ENCODE measurements at regions not wholly inside any gene's neighbourhood (a gene's known extent, or its start where the extent isn't known, plus 50 kb on each side); places are given as distances from the start of the nearest gene placed in this dataset.

- WGBS, 2 experiments (ENCODE audit: insufficient coverage in 2 of 2) = 88 to 92% methylated on average over 3 of the region's 3 CpGs
- Histone ChIP-seq H3K9me3 (ENCODE audit: control insufficient read depth, low read length) (no peaks in the 10 kb centered on the region), H3K36me3 (ENCODE audit: control insufficient read depth, insufficient read depth, low read length) (no peaks in the 10 kb centered on the region), H3K4me3 (ENCODE audit: extremely low read depth, insufficient read depth, low read length, poor library complexity, severe bottlenecking) (no peak overlapping the region), H3K4me1 (ENCODE audit: control insufficient read depth, insufficient read depth, low read length, poor library complexity, severe bottlenecking) (no peaks in the 10 kb centered on the region), H3K27ac (ENCODE audit: low read depth, low read length, severe bottlenecking) (no peak overlapping the region)
Measured at GRCh38 chr6:159353193-159353592, 184.0 kb downstream of the FNDC1 start.

DNA sequence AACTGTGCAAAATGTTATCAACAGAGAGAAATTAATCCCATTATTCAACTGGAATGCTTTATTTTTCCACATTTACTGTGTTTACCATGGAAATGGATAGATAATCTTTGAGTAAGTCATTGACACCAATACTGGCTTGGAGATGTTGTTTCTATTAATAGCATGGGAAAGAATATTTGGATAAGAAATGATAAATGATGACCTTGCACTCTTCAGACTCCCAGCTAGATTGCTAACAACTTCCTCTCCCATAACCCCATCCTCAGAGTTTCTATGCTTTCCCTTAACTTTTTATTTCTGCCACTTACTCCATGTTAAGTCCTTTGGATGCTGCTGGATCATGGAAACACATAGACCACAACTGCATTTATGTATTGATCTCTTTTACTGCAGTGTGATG, 182.5 kb downstream of the FNDC1 start:
- Histone ChIP-seq H3K36me3 (ENCODE audit: control insufficient read depth, insufficient read depth, low read length) (no peaks in the 10 kb centered on the region), H3K4me3 (ENCODE audit: extremely low read depth, insufficient read depth, low read length, poor library complexity, severe bottlenecking) (no peak overlapping the region), H3K9me3 (ENCODE audit: control insufficient read depth, low read length) (no peaks in the 10 kb centered on the region), H3K27ac (ENCODE audit: low read depth, low read length, severe bottlenecking) (no peak overlapping the region), H3K4me1 (ENCODE audit: control insufficient read depth, insufficient read depth, low read length, poor library complexity, severe bottlenecking) (no peaks in the 10 kb centered on the region)

GRCh38 chr6:159349915-159350314, 180.7 kb downstream of the FNDC1 start:
- Histone ChIP-seq H3K9me3 (ENCODE audit: control insufficient read depth, low read length) (no peaks in the 10 kb centered on the region), H3K4me1 (ENCODE audit: control insufficient read depth, insufficient read depth, low read length, poor library complexity, severe bottlenecking) (no peaks in the 10 kb centered on the region), H3K36me3 (ENCODE audit: control insufficient read depth, insufficient read depth, low read length) (no peaks in the 10 kb centered on the region), H3K4me3 (ENCODE audit: extremely low read depth, insufficient read depth, low read length, poor library complexity, severe bottlenecking) (no peak overlapping the region), H3K27ac (ENCODE audit: low read depth, low read length, severe bottlenecking) (no peak overlapping the region)
- 80 to 83% methylated on average over 1 to 2 of the region's 4 CpGs for WGBS, 2 experiments (ENCODE audit: insufficient coverage in 2 of 2)

DNA sequence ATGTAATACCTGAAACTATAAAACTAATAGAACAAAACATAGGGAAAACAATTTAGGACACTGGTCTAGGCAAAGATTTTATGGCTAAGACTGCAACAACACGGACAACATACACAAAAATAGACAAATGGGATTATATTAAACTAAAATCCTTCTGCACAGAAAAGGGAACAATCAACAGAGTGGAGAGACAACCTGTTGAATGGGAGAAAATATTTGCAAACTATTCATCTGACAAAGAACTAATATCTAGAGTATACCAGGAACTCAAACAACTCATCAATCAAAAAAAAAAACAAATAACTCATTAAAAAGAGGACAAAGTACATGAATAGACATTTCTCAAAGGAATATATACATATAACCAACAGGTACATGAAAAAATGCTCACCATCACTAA, 174.5 kb downstream of the FNDC1 start:
- Histone ChIP-seq H3K4me1 (ENCODE audit: control insufficient read depth, insufficient read depth, low read length, poor library complexity, severe bottlenecking) (no peaks in the 10 kb centered on the region), H3K27ac (ENCODE audit: low read depth, low read length, severe bottlenecking) (no peak overlapping the region), H3K36me3 (ENCODE audit: control insufficient read depth, insufficient read depth, low read length) (no peaks in the 10 kb centered on the region), H3K9me3 (ENCODE audit: control insufficient read depth, low read length) (no peaks in the 10 kb centered on the region), H3K4me3 (ENCODE audit: extremely low read depth, insufficient read depth, low read length, poor library complexity, severe bottlenecking) (no peak overlapping the region)
- WGBS, 2 experiments (ENCODE audit: insufficient coverage in 2 of 2) = no CpG with 5 or more reads among the region's 1 CpG

GRCh38 chr6:159342146-159342545, 172.9 kb downstream of the FNDC1 start:
- Histone ChIP-seq H3K27ac (ENCODE audit: low read depth, low read length, severe bottlenecking) (no peak overlapping the region), H3K4me1 (ENCODE audit: control insufficient read depth, insufficient read depth, low read length, poor library complexity, severe bottlenecking) (no peaks in the 10 kb centered on the region), H3K36me3 (ENCODE audit: control insufficient read depth, insufficient read depth, low read length) (no peaks in the 10 kb centered on the region), H3K9me3 (ENCODE audit: control insufficient read depth, low read length) (no peaks in the 10 kb centered on the region), H3K4me3 (ENCODE audit: extremely low read depth, insufficient read depth, low read length, poor library complexity, severe bottlenecking) (no peak overlapping the region)
- 49% methylated on average over 2 of the region's 2 CpGs; no CpG with 5 or more reads in 1 of the 2 experiments for WGBS, 2 experiments (ENCODE audit: insufficient coverage in 2 of 2)

GRCh38 chr6:159334068-159334467, 164.9 kb downstream of the FNDC1 start:
- no peak overlapping the region for H3K4me3 ChIP-seq (ENCODE audit: extremely low read depth, insufficient read depth, low read length, poor library complexity, severe bottlenecking)
- H3K27ac ChIP-seq (ENCODE audit: low read depth, low read length, severe bottlenecking) = no peak overlapping the region
- no peaks in the 10 kb centered on the region for H3K9me3 ChIP-seq (ENCODE audit: control insufficient read depth, low read length)
- WGBS, 2 experiments (ENCODE audit: insufficient coverage in 2 of 2) = 67% methylated on average over 1 of the region's 1 CpG; no CpG with 5 or more reads in 1 of the 2 experiments
- no peaks in the 10 kb centered on the region for H3K36me3 ChIP-seq (ENCODE audit: control insufficient read depth, insufficient read depth, low read length)
- H3K4me1 ChIP-seq (ENCODE audit: control insufficient read depth, insufficient read depth, low read length, poor library complexity, severe bottlenecking) = no peaks in the 10 kb centered on the region

- Histone ChIP-seq H3K4me1 (ENCODE audit: control insufficient read depth, insufficient read depth, low read length, poor library complexity, severe bottlenecking) (no peaks in the 10 kb centered on the region), H3K4me3 (ENCODE audit: extremely low read depth, insufficient read depth, low read length, poor library complexity, severe bottlenecking) (no peak overlapping the region), H3K36me3 (ENCODE audit: control insufficient read depth, insufficient read depth, low read length) (no peaks in the 10 kb centered on the region), H3K27ac (ENCODE audit: low read depth, low read length, severe bottlenecking) (no peak overlapping the region), H3K9me3 (ENCODE audit: control insufficient read depth, low read length) (no peaks in the 10 kb centered on the region)
- WGBS, 2 experiments (ENCODE audit: insufficient coverage in 2 of 2) = no CpG with 5 or more reads among the region's 2 CpGs
Measured at GRCh38 chr6:159331451-159331850, 162.3 kb downstream of the FNDC1 start.

DNA sequence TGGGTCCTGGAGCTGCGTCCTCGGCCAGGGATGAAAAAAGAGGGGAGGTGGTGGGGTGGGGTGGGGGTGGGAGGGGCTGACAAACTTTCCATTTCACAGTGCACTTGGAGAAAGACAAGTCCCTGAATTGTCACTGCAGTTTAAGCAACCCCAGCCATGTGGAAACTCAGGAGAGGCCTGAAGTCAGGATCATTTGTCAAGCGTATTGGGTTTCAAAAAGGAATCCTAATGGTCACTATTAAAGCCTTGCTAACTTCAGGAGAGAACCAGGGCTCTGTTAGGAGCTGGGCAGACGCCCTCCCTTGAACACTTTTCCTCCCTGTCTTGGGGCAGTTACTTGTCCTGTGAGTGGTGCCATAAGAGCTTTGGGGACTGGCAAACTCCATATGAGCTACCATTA, 159.9 kb downstream of the FNDC1 start:
- Histone ChIP-seq H3K36me3 (ENCODE audit: control insufficient read depth, insufficient read depth, low read length) (no peaks in the 10 kb centered on the region), H3K27ac (ENCODE audit: low read depth, low read length, severe bottlenecking) (no peak overlapping the region), H3K4me3 (ENCODE audit: extremely low read depth, insufficient read depth, low read length, poor library complexity, severe bottlenecking) (no peak overlapping the region), H3K9me3 (ENCODE audit: control insufficient read depth, low read length) (no peaks in the 10 kb centered on the region), H3K4me1 (ENCODE audit: control insufficient read depth, insufficient read depth, low read length, poor library complexity, severe bottlenecking) (no peaks in the 10 kb centered on the region)
- WGBS, 2 experiments (ENCODE audit: insufficient coverage in 2 of 2) = 75 to 91% methylated on average over 1 of the region's 4 CpGs

- Histone ChIP-seq H3K4me3 (ENCODE audit: extremely low read depth, insufficient read depth, low read length, poor library complexity, severe bottlenecking) (no peak overlapping the region), H3K4me1 (ENCODE audit: control insufficient read depth, insufficient read depth, low read length, poor library complexity, severe bottlenecking) (no peaks in the 10 kb centered on the region), H3K9me3 (ENCODE audit: control insufficient read depth, low read length) (no peaks in the 10 kb centered on the region), H3K36me3 (ENCODE audit: control insufficient read depth, insufficient read depth, low read length) (no peaks in the 10 kb centered on the region), H3K27ac (ENCODE audit: low read depth, low read length, severe bottlenecking) (no peak overlapping the region)
- WGBS, 2 experiments (ENCODE audit: insufficient coverage in 2 of 2) = 40 to 88% methylated on average over 1 of the region's 3 CpGs
Measured at GRCh38 chr6:159328052-159328451, 158.9 kb downstream of the FNDC1 start.

GRCh38 chr6:159325476-159325875, 156.3 kb downstream of the FNDC1 start:
- no peaks in the 10 kb centered on the region for H3K36me3 ChIP-seq (ENCODE audit: control insufficient read depth, insufficient read depth, low read length)
- no peak overlapping the region for H3K27ac ChIP-seq (ENCODE audit: low read depth, low read length, severe bottlenecking)
- H3K4me3 ChIP-seq (ENCODE audit: extremely low read depth, insufficient read depth, low read length, poor library complexity, severe bottlenecking) = no peak overlapping the region
- 93 to 94% methylated on average over 9 of the region's 9 CpGs for WGBS, 2 experiments (ENCODE audit: insufficient coverage in 2 of 2)
- no peaks in the 10 kb centered on the region for H3K9me3 ChIP-seq (ENCODE audit: control insufficient read depth, low read length)
- H3K4me1 ChIP-seq (ENCODE audit: control insufficient read depth, insufficient read depth, low read length, poor library complexity, severe bottlenecking) = no peaks in the 10 kb centered on the region

DNA sequence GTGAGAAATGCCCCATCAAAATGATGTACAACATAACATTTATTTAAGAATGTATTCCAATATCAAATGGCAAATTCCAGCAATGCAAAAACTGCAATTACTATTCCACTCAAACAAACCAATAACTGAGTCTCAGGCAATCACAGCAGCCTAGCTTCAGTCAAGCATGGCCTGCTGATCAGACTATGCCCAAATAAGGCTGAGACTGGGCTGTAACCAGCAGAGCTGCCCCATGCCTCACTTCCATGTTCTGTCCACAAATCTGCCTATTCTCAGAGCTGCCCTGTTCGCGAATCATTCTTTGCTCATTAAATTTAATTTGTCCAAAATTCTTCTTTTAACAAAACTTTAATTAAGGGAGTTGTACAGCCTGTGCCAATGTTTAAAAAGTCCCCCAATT, 155.4 kb downstream of the FNDC1 start:
- Histone ChIP-seq H3K27ac (ENCODE audit: low read depth, low read length, severe bottlenecking) (no peak overlapping the region), H3K36me3 (ENCODE audit: control insufficient read depth, insufficient read depth, low read length) (no peaks in the 10 kb centered on the region), H3K4me3 (ENCODE audit: extremely low read depth, insufficient read depth, low read length, poor library complexity, severe bottlenecking) (no peak overlapping the region), H3K4me1 (ENCODE audit: control insufficient read depth, insufficient read depth, low read length, poor library complexity, severe bottlenecking) (no peaks in the 10 kb centered on the region), H3K9me3 (ENCODE audit: control insufficient read depth, low read length) (no peaks in the 10 kb centered on the region)
- WGBS, 2 experiments (ENCODE audit: insufficient coverage in 2 of 2) = 86% methylated on average over 2 of the region's 2 CpGs; no CpG with 5 or more reads in 1 of the 2 experiments
